Liver (tissue), 8 donors: ENCODE measurements at regions not wholly inside any gene's neighbourhood (a gene's known extent, or its start where the extent isn't known, plus 50 kb on each side); places are given as distances from the start of the nearest gene placed in this dataset.

Experiments
- DNase-seq: peaks from one replicate; pipeline ENCODE4 v3.0.0-alpha.2; 2017; ENCODE audit warnings: low spot score
- H3K27ac ChIP-seq, 2 donors: one replicate each; pipeline ENCODE4 v1.7.0; 2013; ENCODE audit warnings: inconsistent platforms in 2 of 2, low read length in 2 of 2, control low read depth in 1 of 2, low read depth in 1 of 2, mild to moderate bottlenecking in 1 of 2
- H3K27me3 ChIP-seq, 4 donors: one replicate each; pipeline versions ENCODE4 v1.6.1 to v1.7.0; 2013; ENCODE audit warnings: low read length in 3 of 4, inconsistent platforms in 1 of 4, mild to moderate bottlenecking in 1 of 4, moderate library complexity in 1 of 4; ENCODE audit not compliant: control insufficient read depth in 4 of 4, insufficient read depth in 4 of 4
- H3K36me3 ChIP-seq, 4 donors: one replicate each; pipeline versions ENCODE4 v1.6.1 to v1.7.0; 2013; ENCODE audit warnings: low read length in 3 of 4, mild to moderate bottlenecking in 3 of 4, low read depth in 1 of 4, moderate library complexity in 1 of 4; ENCODE audit not compliant: control insufficient read depth in 4 of 4, insufficient read depth in 3 of 4
- H3K4me1 ChIP-seq, 4 donors: one replicate each; pipeline versions ENCODE4 v1.6.1 to v1.7.0; 2013; ENCODE audit warnings: low read length in 3 of 4, mild to moderate bottlenecking in 3 of 4, moderate library complexity in 1 of 4; ENCODE audit not compliant: control insufficient read depth in 4 of 4, insufficient read depth in 4 of 4
- H3K4me3 ChIP-seq, 3 donors: one replicate each; pipeline versions ENCODE4 v1.6.1 to v1.7.0; 2013; ENCODE audit warnings: low read length in 3 of 3, control low read depth in 1 of 3, low read depth in 1 of 3, mild to moderate bottlenecking in 1 of 3
- H3K9ac ChIP-seq, 2 donors: one replicate each; pipeline ENCODE4 v1.7.0; 2013; ENCODE audit warnings: low read length in 2 of 2, mild to moderate bottlenecking in 2 of 2, moderate library complexity in 2 of 2, control low read depth in 1 of 2, low read depth in 1 of 2
- H3K9me3 ChIP-seq, 4 donors: one replicate each; pipeline versions ENCODE4 v1.6.1 to v1.7.0; 2013; ENCODE audit warnings: low read length in 3 of 4; ENCODE audit not compliant: control insufficient read depth in 4 of 4
- CTCF ChIP-seq: fragments of 150-350 bp; IDR thresholded peaks from 2 replicates; pipeline ENCODE4 v1.5.1; 2017; ENCODE audit warnings: improper control_type of control experiment, low read depth, low read length; ENCODE audit not compliant: missing input control
- EGR1 ChIP-seq, 2 donors: IDR thresholded peaks; 2 replicates each; pipeline ENCODE4 v1.6.1; 2016 to 2018; ENCODE audit warnings: antibody characterized with exemption in 2 of 2, low read depth in 2 of 2
- FOXA1 ChIP-seq: IDR thresholded peaks from 2 replicates; pipeline ENCODE4 v1.6.1; 2016; ENCODE audit warnings: antibody characterized with exemption
- FOXA2 ChIP-seq: IDR thresholded peaks from 2 replicates; pipeline ENCODE4 v1.6.1; 2016; ENCODE audit warnings: antibody characterized with exemption
- GABPA ChIP-seq, 2 donors: IDR thresholded peaks in 1 of 2; conservative IDR thresholded peaks in 1 of 2; 2 replicates each; pipeline ENCODE4 v1.6.1; 2016; ENCODE audit warnings: antibody characterized with exemption in 2 of 2, mild to moderate bottlenecking in 1 of 2, moderate library complexity in 1 of 2
- HNF4A ChIP-seq, 2 donors: conservative IDR thresholded peaks; 2 replicates each; pipeline ENCODE4 v1.6.1; 2016; ENCODE audit warnings: antibody characterized with exemption in 2 of 2, mild to moderate bottlenecking in 2 of 2
- HNF4G ChIP-seq: IDR thresholded peaks from 2 replicates; pipeline ENCODE4 v1.6.1; 2016; ENCODE audit warnings: antibody characterized with exemption
- JUND ChIP-seq, 2 donors: IDR thresholded peaks; 2 replicates each; pipeline ENCODE4 v1.6.1; 2016; ENCODE audit warnings: antibody characterized with exemption in 2 of 2
- NR2F2 ChIP-seq: IDR thresholded peaks from 2 replicates; pipeline ENCODE4 v1.6.1; 2016; ENCODE audit warnings: antibody characterized with exemption
- RAD21 ChIP-seq, 2 donors: IDR thresholded peaks; 2 replicates each; pipeline ENCODE4 v1.6.1; 2016; ENCODE audit warnings: antibody characterized with exemption in 2 of 2, mild to moderate bottlenecking in 2 of 2
- REST ChIP-seq: IDR thresholded peaks from 2 replicates; pipeline ENCODE4 v1.6.1; 2016; ENCODE audit warnings: antibody characterized with exemption, mild to moderate bottlenecking
- RXRA ChIP-seq, 2 donors: IDR thresholded peaks; 2 replicates each; pipeline ENCODE4 v1.6.1; 2017 to 2018; ENCODE audit warnings: antibody characterized with exemption in 2 of 2, mild to moderate bottlenecking in 1 of 2
- SP1 ChIP-seq: IDR thresholded peaks from 2 replicates; pipeline ENCODE4 v1.6.1; 2018; ENCODE audit warnings: antibody characterized with exemption, mild to moderate bottlenecking
- TAF1 ChIP-seq: conservative IDR thresholded peaks from 2 replicates; pipeline ENCODE4 v1.6.1; 2016; ENCODE audit warnings: antibody characterized with exemption, mild to moderate bottlenecking
- YY1 ChIP-seq: IDR thresholded peaks from 2 replicates; pipeline ENCODE4 v1.6.1; 2016; ENCODE audit warnings: antibody characterized with exemption, mild to moderate bottlenecking
- ZBTB33 ChIP-seq: IDR thresholded peaks from 2 replicates; pipeline ENCODE4 v1.6.1; 2016; ENCODE audit warnings: antibody characterized with exemption
- WGBS: extraction: QIAGEN DNeasy Blood & Tissue Kit; methylation state at CpG from one replicate; pipeline ENCODE4 v1.1.7; 2013; 5-methylcytosine and 5-hydroxymethylcytosine counted together
- TF ChIP-seq, protein P1 (sequence below): IDR thresholded peaks from 2 replicates; pipeline ENCODE4 v1.6.1; 2016; ENCODE audit warnings: antibody characterized with exemption
- TF ChIP-seq, protein P2 (sequence below): IDR thresholded peaks from 2 replicates; pipeline ENCODE4 v1.6.1; 2016; ENCODE audit warnings: antibody characterized with exemption
- donor health status: healthy.
- donor health status: healthy.
- donor health status: healthy.
- donor health status: healthy.
- donor health status: healthy.

- Histone ChIP-seq H3K27me3 (no peaks in the 10 kb centered on the region), H3K27ac (no peak overlapping the region), H3K4me3 (no peak overlapping the region), H3K9me3 (no peaks in the 10 kb centered on the region), H3K4me1 (no peaks in the 10 kb centered on the region), H3K9ac (no peak overlapping the region), H3K36me3 (no peaks in the 10 kb centered on the region)
- TF ChIP-seq SP1, result no peak
- no peak for TF ChIP-seq FOXA1
- no peak for TF ChIP-seq JUND (IDR thresholded peaks at IDR 0.05)
- TF ChIP-seq GABPA (IDR thresholded peaks at IDR 0.05 in 1 of 2, conservative IDR thresholded peaks at IDR 0.05 in 1 of 2), result no peak
- TF ChIP-seq ZBTB33, result no peak
- no peak for TF ChIP-seq CTCF
- no peak for TF ChIP-seq RAD21 (IDR thresholded peaks at IDR 0.05)
- TF ChIP-seq YY1, result no peak
- TF ChIP-seq RXRA (IDR thresholded peaks at IDR 0.05), result no peak
- TF ChIP-seq HNF4G, result no peak
- TF ChIP-seq, protein P1, sequence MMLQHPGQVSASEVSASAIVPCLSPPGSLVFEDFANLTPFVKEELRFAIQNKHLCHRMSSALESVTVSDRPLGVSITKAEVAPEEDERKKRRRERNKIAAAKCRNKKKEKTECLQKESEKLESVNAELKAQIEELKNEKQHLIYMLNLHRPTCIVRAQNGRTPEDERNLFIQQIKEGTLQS, result no peak
- no peak for TF ChIP-seq HNF4A (conservative IDR thresholded peaks at IDR 0.05)
- TF ChIP-seq TAF1, result no peak
- TF ChIP-seq, protein P2, sequence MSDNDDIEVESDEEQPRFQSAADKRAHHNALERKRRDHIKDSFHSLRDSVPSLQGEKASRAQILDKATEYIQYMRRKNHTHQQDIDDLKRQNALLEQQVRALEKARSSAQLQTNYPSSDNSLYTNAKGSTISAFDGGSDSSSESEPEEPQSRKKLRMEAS, result no peak
- no peak for TF ChIP-seq REST
- no peak for TF ChIP-seq EGR1 (IDR thresholded peaks at IDR 0.05; ENCODE audit: low read depth in 2 of 2)
- TF ChIP-seq FOXA2, result no peak
- TF ChIP-seq NR2F2, result no peak
- 85% methylated on average over 8 of the region's 8 CpGs for WGBS
- DNase-seq, result no peak
These were observed 172.9 kb upstream of the SASH1 start for GRCh38 chr6:148169706-148170105.

DNA sequence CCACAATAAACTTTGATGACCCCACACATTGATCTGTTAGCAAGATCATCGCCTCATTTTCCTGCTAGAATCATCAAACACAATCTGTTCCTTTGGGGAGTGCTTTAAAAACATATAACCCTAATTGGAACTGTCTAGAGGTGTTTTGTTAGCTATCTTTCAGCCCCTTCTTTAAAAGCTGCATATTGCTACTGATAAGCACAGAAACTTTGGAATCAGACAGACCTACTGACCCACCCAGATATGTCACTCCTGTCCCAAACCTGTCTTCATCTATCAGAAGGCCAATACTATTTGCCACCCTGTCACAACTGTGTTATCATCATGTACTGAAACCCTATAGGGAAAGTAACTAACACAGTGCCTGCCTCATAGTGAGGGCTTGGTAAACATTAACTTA, 172.4 kb upstream of the SASH1 start:
- no peaks in the 10 kb centered on the region for H3K27me3 ChIP-seq
- no peaks in the 10 kb centered on the region for H3K4me1 ChIP-seq
- 71% methylated on average over 1 of the region's 1 CpG for WGBS
- H3K36me3 ChIP-seq, result no peaks in the 10 kb centered on the region
- H3K9ac ChIP-seq, result no peak overlapping the region
- no peak overlapping the region for H3K4me3 ChIP-seq
- H3K27ac ChIP-seq, result no peak overlapping the region
- H3K9me3 ChIP-seq, result no peaks in the 10 kb centered on the region
- DNase-seq, result no peak
- TF ChIP-seq RAD21 (IDR thresholded peaks at IDR 0.05) (no peak), NR2F2 (no peak), FOXA2 (no peak), FOXA1 (no peak), REST (no peak), TAF1 (no peak), SP1 (no peak), JUND (IDR thresholded peaks at IDR 0.05) (no peak), CTCF (no peak), HNF4G (no peak), HNF4A (conservative IDR thresholded peaks at IDR 0.05) (no peak)
- TF ChIP-seq, protein P2, result no peak
